Calu3 (cell line): ENCODE measurements at regions not wholly inside any gene's neighbourhood (a gene's known extent, or its start where the extent isn't known, plus 50 kb on each side); places are given as distances from the start of the nearest gene placed in this dataset.

Experiments
- BruUV-seq: library from RNA; stranded (reverse); fragments of 400-500 nt; replicated peaks from 2 replicates; lab custom pipeline; 2021; lab: Mats Ljungman, UMichigan
- CTCF ChIA-PET: fragments of 300-600 bp; sonication (Branson Sonifier 250); formaldehyde crosslinking; loops from one replicate; lab custom pipeline; 2022; ENCODE audit warnings: antibody characterized with exemption; lab: Charles Lee
- DNase-seq: peaks from one replicate; pipeline ENCODE4 v3.0.0; 2022
- H3K27ac Mint-ChIP-seq: one replicate; pipeline ENCODE4 v1.8.0; 2022; ENCODE audit warnings: mixed read lengths; ENCODE audit not compliant: unreplicated experiment
- H3K27me3 Mint-ChIP-seq: one replicate; pipeline ENCODE4 v1.8.0; 2022; ENCODE audit warnings: mixed read lengths; ENCODE audit not compliant: unreplicated experiment
- H3K36me3 Mint-ChIP-seq: one replicate; pipeline ENCODE4 v1.8.0; 2022; ENCODE audit warnings: mild to moderate bottlenecking, moderate library complexity, mixed read lengths; ENCODE audit not compliant: insufficient read depth, unreplicated experiment
- H3K4me1 Mint-ChIP-seq: one replicate; pipeline ENCODE4 v1.8.0; 2022; ENCODE audit warnings: mild to moderate bottlenecking, low read depth, mixed read lengths; ENCODE audit not compliant: unreplicated experiment
- H3K4me3 Mint-ChIP-seq: one replicate; pipeline ENCODE4 v1.8.0; 2022; ENCODE audit warnings: mild to moderate bottlenecking, low read depth, moderate library complexity, mixed read lengths; ENCODE audit not compliant: unreplicated experiment
- H3K9me3 Mint-ChIP-seq: one replicate; pipeline ENCODE4 v1.8.0; 2022; ENCODE audit warnings: low read depth, mixed read lengths; ENCODE audit not compliant: unreplicated experiment
- CTCF ChIP-seq: fragments of 200-600 bp; IDR thresholded peaks from one replicate; pipeline ENCODE4 v1.8.0; 2022; ENCODE audit warnings: antibody characterized with exemption; ENCODE audit not compliant: unreplicated experiment
- intact Hi-C: fragments of 100-400 bp; cut with micrococcal nuclease; formaldehyde crosslinking; loops from one replicate; pipeline ENCODE4 v1.10.0; 2022; ENCODE audit not compliant: unreplicated experiment

GRCh38 chr17:22512506-22512905, 820.2 kb downstream of the KCNJ18 start:
- Mint-ChIP-seq H3K4me3 (no peak overlapping the region), H3K9me3 (peaks cover 6% of the 10 kb centered on the region)
- no TSS peak for BruUV-seq

GRCh38 chr17:22512997-22513538, 820.7 kb downstream of the KCNJ18 start:
- peaks cover 6% of the 10 kb centered on the region for H3K9me3 Mint-ChIP-seq
- no peaks in the 10 kb centered on the region for H3K4me1 Mint-ChIP-seq
- CTCF ChIA-PET = no interaction called here
- H3K27me3 Mint-ChIP-seq = no peaks in the 10 kb centered on the region
- intact Hi-C loops = no loop called here
- DNase-seq = no peak
- H3K4me3 Mint-ChIP-seq = no peak overlapping the region
- no peaks in the 10 kb centered on the region for H3K36me3 Mint-ChIP-seq
- TF ChIP-seq CTCF = no peak
- H3K27ac Mint-ChIP-seq = no peak overlapping the region
- BruUV-seq = no TSS peak

More at GRCh38 chr17:22512506-22512905, 820.2 kb downstream of the KCNJ18 start:
- intact Hi-C loops = no loop called here
- CTCF ChIA-PET = no interaction called here
- H3K27ac Mint-ChIP-seq = no peak overlapping the region
- no peaks in the 10 kb centered on the region for H3K27me3 Mint-ChIP-seq
- no peaks in the 10 kb centered on the region for H3K4me1 Mint-ChIP-seq
- no peak for DNase-seq
- no peaks in the 10 kb centered on the region for H3K36me3 Mint-ChIP-seq
- no peak for TF ChIP-seq CTCF

- TF ChIP-seq CTCF = no peak
- no peaks in the 10 kb centered on the region for H3K27me3 Mint-ChIP-seq
- no peaks in the 10 kb centered on the region for H3K36me3 Mint-ChIP-seq
- H3K4me1 Mint-ChIP-seq = no peaks in the 10 kb centered on the region
- no peak overlapping the region for H3K4me3 Mint-ChIP-seq
- intact Hi-C loops = no loop called here
- BruUV-seq = no TSS peak
- DNase-seq = no peak
- CTCF ChIA-PET = no interaction called here
- H3K9me3 Mint-ChIP-seq = peaks cover 6% of the 10 kb centered on the region
- H3K27ac Mint-ChIP-seq = no peak overlapping the region
Observed at GRCh38 chr17:22514315-22514714, 822.0 kb downstream of the KCNJ18 start.

GRCh38 chr17:22514767-22515320, 822.5 kb downstream of the KCNJ18 start:
- BruUV-seq = no TSS peak
- H3K27ac Mint-ChIP-seq = no peak overlapping the region
- H3K4me1 Mint-ChIP-seq = no peaks in the 10 kb centered on the region
- no peaks in the 10 kb centered on the region for H3K36me3 Mint-ChIP-seq
- no peak for TF ChIP-seq CTCF
- DNase-seq = no peak
- intact Hi-C loops = no loop called here
- CTCF ChIA-PET = no interaction called here
- no peaks in the 10 kb centered on the region for H3K27me3 Mint-ChIP-seq
- peaks cover 6% of the 10 kb centered on the region for H3K9me3 Mint-ChIP-seq
- no peak overlapping the region for H3K4me3 Mint-ChIP-seq
